Glutamatergic neuron (in vitro differentiated cells): ENCODE measurements at regions not wholly inside any gene's neighbourhood (a gene's known extent, or its start where the extent isn't known, plus 50 kb on each side); places are given as distances from the start of the nearest gene placed in this dataset.
"Not testable (repeated sequence)": the region's sequence is repeated elsewhere in the genome, so short reads cannot be mapped to it uniquely, and the experiment has no call there.

Source experiments
- DNase-seq: peaks from one replicate; pipeline ENCODE4 v3.0.0; 2022
- H3K27ac Mint-ChIP-seq: one replicate; pipeline ENCODE4 v1.8.0; 2020; ENCODE audit warnings: mild to moderate bottlenecking, mixed read lengths, inconsistent platforms; ENCODE audit not compliant: unreplicated experiment
- H3K27me3 Mint-ChIP-seq: one replicate; pipeline ENCODE4 v1.8.0; 2020; ENCODE audit warnings: mild to moderate bottlenecking, moderate library complexity, mixed read lengths, inconsistent platforms; ENCODE audit not compliant: unreplicated experiment
- H3K36me3 Mint-ChIP-seq: one replicate; pipeline ENCODE4 v1.8.0; 2020; ENCODE audit warnings: mild to moderate bottlenecking, mixed read lengths, inconsistent platforms; ENCODE audit not compliant: unreplicated experiment
- H3K4me1 Mint-ChIP-seq: one replicate; pipeline ENCODE4 v1.8.0; 2020; ENCODE audit warnings: mild to moderate bottlenecking, low read depth, mixed read lengths, inconsistent platforms; ENCODE audit not compliant: unreplicated experiment
- H3K4me3 Mint-ChIP-seq: one replicate; pipeline ENCODE4 v1.8.0; 2020; ENCODE audit warnings: mild to moderate bottlenecking, mixed read lengths, inconsistent platforms; ENCODE audit not compliant: unreplicated experiment
- H3K9me3 Mint-ChIP-seq: one replicate; pipeline ENCODE4 v1.8.0; 2020; ENCODE audit warnings: mild to moderate bottlenecking, moderate library complexity, mixed read lengths, inconsistent platforms; ENCODE audit not compliant: unreplicated experiment
- TF ChIP-seq, protein P1 (sequence below): fragments of 200-600 bp; sonication (generic); IDR thresholded peaks from one replicate; pipeline ENCODE4 v1.5.0; 2021; ENCODE audit not compliant: partially characterized antibody, unreplicated experiment

GRCh38 chr12:71281425-71281824 lies 123.6 kb upstream of the TSPAN8 start:
- Mint-ChIP-seq H3K4me3 (no peak overlapping the region), H3K4me1 (no peaks in the 10 kb centered on the region), H3K27me3 (no peaks in the 10 kb centered on the region), H3K27ac (no peak overlapping the region), H3K9me3 (no peaks in the 10 kb centered on the region), H3K36me3 (no peaks in the 10 kb centered on the region)
- TF ChIP-seq, protein P1, sequence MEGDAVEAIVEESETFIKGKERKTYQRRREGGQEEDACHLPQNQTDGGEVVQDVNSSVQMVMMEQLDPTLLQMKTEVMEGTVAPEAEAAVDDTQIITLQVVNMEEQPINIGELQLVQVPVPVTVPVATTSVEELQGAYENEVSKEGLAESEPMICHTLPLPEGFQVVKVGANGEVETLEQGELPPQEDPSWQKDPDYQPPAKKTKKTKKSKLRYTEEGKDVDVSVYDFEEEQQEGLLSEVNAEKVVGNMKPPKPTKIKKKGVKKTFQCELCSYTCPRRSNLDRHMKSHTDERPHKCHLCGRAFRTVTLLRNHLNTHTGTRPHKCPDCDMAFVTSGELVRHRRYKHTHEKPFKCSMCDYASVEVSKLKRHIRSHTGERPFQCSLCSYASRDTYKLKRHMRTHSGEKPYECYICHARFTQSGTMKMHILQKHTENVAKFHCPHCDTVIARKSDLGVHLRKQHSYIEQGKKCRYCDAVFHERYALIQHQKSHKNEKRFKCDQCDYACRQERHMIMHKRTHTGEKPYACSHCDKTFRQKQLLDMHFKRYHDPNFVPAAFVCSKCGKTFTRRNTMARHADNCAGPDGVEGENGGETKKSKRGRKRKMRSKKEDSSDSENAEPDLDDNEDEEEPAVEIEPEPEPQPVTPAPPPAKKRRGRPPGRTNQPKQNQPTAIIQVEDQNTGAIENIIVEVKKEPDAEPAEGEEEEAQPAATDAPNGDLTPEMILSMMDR = no peak
- DNase-seq = no peak

DNA sequence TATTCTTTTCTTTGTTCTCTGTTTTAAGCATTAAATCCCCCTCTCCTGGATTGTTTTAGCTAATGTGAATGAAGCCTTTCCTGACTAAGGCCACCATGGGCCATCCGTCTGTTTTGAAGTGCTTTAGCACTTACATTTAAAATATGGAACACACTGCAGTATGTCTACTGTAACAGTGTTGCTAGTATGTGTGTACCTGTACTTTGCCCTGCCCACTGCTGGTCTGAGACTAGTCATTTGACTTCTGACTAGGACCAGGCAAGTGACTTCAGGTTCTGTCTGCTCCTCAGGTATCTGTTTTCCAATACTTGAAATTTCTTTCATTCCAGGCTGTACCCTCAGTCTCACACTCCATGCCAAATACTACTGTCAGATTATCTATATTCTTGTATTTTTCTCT lies 120.1 kb upstream of the TSPAN8 start:
- Mint-ChIP-seq H3K9me3 (no peaks in the 10 kb centered on the region), H3K27me3 (no peaks in the 10 kb centered on the region)

GRCh38 chr12:71276541-71276940 lies 118.7 kb upstream of the TSPAN8 start:
- DNase-seq = no peak
- Mint-ChIP-seq H3K27me3 (no peaks in the 10 kb centered on the region), H3K36me3 (no peaks in the 10 kb centered on the region), H3K9me3 (no peaks in the 10 kb centered on the region), H3K27ac (no peak overlapping the region), H3K4me1 (no peaks in the 10 kb centered on the region), H3K4me3 (no peak overlapping the region)
- TF ChIP-seq, protein P1 = no peak

More for the DNA sequence above, 120.1 kb upstream of the TSPAN8 start:
- Mint-ChIP-seq H3K4me3 (no peak overlapping the region), H3K36me3 (no peaks in the 10 kb centered on the region), H3K27ac (no peak overlapping the region), H3K4me1 (no peaks in the 10 kb centered on the region)
- TF ChIP-seq, protein P1 = no peak
- no peak for DNase-seq

DNA sequence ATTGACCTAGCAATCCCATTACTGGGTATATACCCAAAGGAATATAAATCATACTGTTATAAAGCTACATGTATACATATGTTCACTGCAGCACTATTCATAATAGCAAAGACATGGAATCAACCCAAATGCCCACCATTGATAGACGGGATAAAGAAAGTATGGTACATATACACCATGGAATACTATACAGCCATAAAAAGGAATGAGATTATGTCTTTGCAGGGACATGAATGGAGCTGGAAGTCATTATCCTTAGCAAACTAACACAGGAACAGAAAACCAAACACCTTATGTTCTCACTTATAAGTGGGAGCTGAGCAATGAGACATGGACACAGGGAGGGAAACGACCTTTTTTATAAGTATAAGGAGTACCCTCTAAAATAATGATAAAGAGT lies 113.0 kb upstream of the TSPAN8 start:
- not testable (repeated sequence) for H3K27me3 Mint-ChIP-seq, H3K4me1 Mint-ChIP-seq, DNase-seq

DNA sequence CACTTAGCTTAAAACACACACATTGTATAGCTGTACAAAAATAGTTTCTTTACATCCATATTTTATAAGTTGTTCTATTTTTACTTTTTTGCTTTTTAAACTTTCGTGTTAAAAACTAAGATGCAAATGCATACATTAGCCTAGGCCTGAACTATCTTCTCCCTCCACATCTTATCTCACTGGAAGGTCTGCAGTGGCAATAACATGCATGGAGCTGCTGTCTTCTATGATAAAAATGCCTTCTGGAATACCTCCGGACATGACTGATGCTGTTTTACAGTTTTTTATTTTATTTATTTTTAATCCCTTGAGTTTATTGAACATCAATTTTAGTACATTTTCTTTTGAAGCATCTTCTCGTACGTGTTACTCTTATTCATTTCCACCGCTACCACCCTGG lies 112.3 kb upstream of the TSPAN8 start:
- no peaks in the 10 kb centered on the region for H3K4me1 Mint-ChIP-seq
- TF ChIP-seq, protein P1 = no peak
- no peaks in the 10 kb centered on the region for H3K36me3 Mint-ChIP-seq
- H3K4me3 Mint-ChIP-seq = no peak overlapping the region
- DNase-seq = no peak
- H3K27ac Mint-ChIP-seq = no peak overlapping the region
- no peaks in the 10 kb centered on the region for H3K9me3 Mint-ChIP-seq
- no peaks in the 10 kb centered on the region for H3K27me3 Mint-ChIP-seq

More for the DNA sequence above, 113.0 kb upstream of the TSPAN8 start:
- not testable (repeated sequence) for H3K27ac Mint-ChIP-seq, H3K36me3 Mint-ChIP-seq, H3K9me3 Mint-ChIP-seq, H3K4me3 Mint-ChIP-seq

- H3K9me3 Mint-ChIP-seq = no peaks in the 10 kb centered on the region
- H3K4me3 Mint-ChIP-seq = no peak overlapping the region
- DNase-seq = no peak
- TF ChIP-seq, protein P1 = no peak
- H3K4me1 Mint-ChIP-seq = no peaks in the 10 kb centered on the region
- H3K27ac Mint-ChIP-seq = no peak overlapping the region
- H3K36me3 Mint-ChIP-seq = no peaks in the 10 kb centered on the region
- H3K27me3 Mint-ChIP-seq = no peaks in the 10 kb centered on the region
Measured at GRCh38 chr12:71269281-71269598, 111.4 kb upstream of the TSPAN8 start.
